ENCODE measurements at regions not wholly inside any gene's neighbourhood (a gene's known extent, or its start where the extent isn't known, plus 50 kb on each side); places are given as distances from the start of the nearest gene placed in this dataset.

DNA sequence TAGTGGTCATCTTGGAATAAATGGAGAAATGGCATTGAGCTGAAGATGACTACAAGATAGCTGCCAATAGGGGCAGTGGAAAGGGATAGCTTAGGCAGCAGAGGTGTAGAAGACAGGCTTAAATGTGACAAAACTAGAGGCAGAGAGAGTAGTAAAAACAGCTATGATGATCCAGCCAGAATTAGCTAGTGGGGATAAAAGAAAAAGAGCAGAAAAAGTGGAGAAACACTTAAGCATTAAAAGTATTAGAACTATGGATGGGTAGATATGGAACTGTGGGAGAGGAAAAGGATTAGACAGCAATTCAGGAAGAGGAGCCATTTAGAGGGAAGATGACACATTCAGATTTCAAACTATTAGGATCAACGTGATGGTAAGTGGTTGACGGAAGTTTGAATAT, 202.5 kb upstream of the SAMSN1 start (continued):
- TF ChIP-seq ARID2 (IDR thresholded peaks at IDR 0.05) (no peak), CSDE1 (IDR thresholded peaks at IDR 0.05) (no peak), ARID1B (IDR thresholded peaks at IDR 0.05) (0 out of 2 replicates have a peak, but pooled peaks have one; percentile 24), YY1 (IDR thresholded peaks at IDR 0.05; ENCODE audit: borderline replicate concordance in 1 of 3, control insufficient read depth in 1 of 3, extremely low read depth in 1 of 3, insufficient read depth in 3 of 3, insufficient read length in 1 of 3, insufficient replicate concordance in 2 of 3, low read depth in 1 of 3, low read length in 2 of 3) (no peak), KAT2B (IDR thresholded peaks at IDR 0.05; ENCODE audit: low read depth, low read length) (no peak), MAFF (IDR thresholded peaks at IDR 0.05; ENCODE audit: low read length) (no peak), ZNF695 (CRISPR knock-in tag; IDR thresholded peaks at IDR 0.05) (no peak), NEUROD1 (IDR thresholded peaks at IDR 0.05; ENCODE audit: borderline replicate concordance, low read depth, low read length, partially characterized antibody) (no peak), ZNF354B (CRISPR knock-in tag; IDR thresholded peaks at IDR 0.05) (no peak), DACH1 (IDR thresholded peaks at IDR 0.05; ENCODE audit: partially characterized antibody) (no peak), NFE2 (IDR thresholded peaks at IDR 0.05; ENCODE audit: low read depth) (no peak), SMARCA4 (IDR thresholded peaks at IDR 0.05) (0 out of 2 replicates have a peak, but pooled peaks have one; percentile 22), POLR3A (IDR thresholded peaks at IDR 0.05; ENCODE audit: borderline replicate concordance, extremely low read depth, insufficient read depth, insufficient read length) (no peak), CEBPG (CRISPR knock-in tag; IDR thresholded peaks at IDR 0.05) (no peak), CEBPG (tag; conservative IDR thresholded peaks at IDR 0.05 in 1 of 2, IDR thresholded peaks at IDR 0.05 in 1 of 2) (peak in 1 of 2 experiments; percentile 41; a peak in 1 of 4 replicates), STAT5A (IDR thresholded peaks at IDR 0.05; ENCODE audit: borderline replicate concordance, low read length) (no peak), HSF4 (CRISPR knock-in tag; IDR thresholded peaks at IDR 0.05; ENCODE audit: borderline replicate concordance) (no peak), DPF2 (IDR thresholded peaks at IDR 0.05) (0 out of 2 replicates have a peak, but pooled peaks have one; percentile 27)
- TF ChIP-seq, protein P1, sequence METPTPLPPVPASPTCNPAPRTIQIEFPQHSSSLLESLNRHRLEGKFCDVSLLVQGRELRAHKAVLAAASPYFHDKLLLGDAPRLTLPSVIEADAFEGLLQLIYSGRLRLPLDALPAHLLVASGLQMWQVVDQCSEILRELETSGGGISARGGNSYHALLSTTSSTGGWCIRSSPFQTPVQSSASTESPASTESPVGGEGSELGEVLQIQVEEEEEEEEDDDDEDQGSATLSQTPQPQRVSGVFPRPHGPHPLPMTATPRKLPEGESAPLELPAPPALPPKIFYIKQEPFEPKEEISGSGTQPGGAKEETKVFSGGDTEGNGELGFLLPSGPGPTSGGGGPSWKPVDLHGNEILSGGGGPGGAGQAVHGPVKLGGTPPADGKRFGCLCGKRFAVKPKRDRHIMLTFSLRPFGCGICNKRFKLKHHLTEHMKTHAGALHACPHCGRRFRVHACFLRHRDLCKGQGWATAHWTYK (CRISPR knock-in tag; IDR thresholded peaks at IDR 0.05) = no peak
- TF ChIP-seq, protein P2, sequence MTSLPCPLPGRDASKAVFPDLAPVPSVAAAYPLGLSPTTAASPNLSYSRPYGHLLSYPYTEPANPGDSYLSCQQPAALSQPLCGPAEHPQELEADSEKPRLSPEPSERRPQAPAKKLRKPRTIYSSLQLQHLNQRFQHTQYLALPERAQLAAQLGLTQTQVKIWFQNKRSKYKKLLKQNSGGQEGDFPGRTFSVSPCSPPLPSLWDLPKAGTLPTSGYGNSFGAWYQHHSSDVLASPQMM (CRISPR knock-in tag; IDR thresholded peaks at IDR 0.05) = no peak

Data from K562 (cell line).